SK-N-SH treated with all-trans-retinoic acid at 6 μM for 48 hours (cell line): ENCODE measurements at regions not wholly inside any gene's neighbourhood (a gene's known extent, or its start where the extent isn't known, plus 50 kb on each side); places are given as distances from the start of the nearest gene placed in this dataset.

ENCODE experiments used
- ATAC-seq: fragments of 200-7000 bp; cut with Tn5 transposase; 3 replicates; pipeline ENCODE4 v1.9.1; 2020; ENCODE audit warnings: mild to moderate bottlenecking, moderate library complexity
- ARNTL ChIP-seq: fragments of 450-650 bp; formaldehyde crosslinking; IDR thresholded peaks from 2 replicates; pipeline ENCODE4 v1.5.0; 2020; ENCODE audit warnings: low read depth, mild to moderate bottlenecking, moderate library complexity, borderline replicate concordance
- BACH2 ChIP-seq: fragments of 250-450 bp; sonication (Bioruptor Pico); IDR thresholded peaks from 2 replicates; pipeline ENCODE4 v1.9.0; 2021; ENCODE audit warnings: mild to moderate bottlenecking, borderline replicate concordance
- CSDC2 ChIP-seq: fragments of 250-450 bp; sonication (Bioruptor Pico); IDR thresholded peaks from 2 replicates; pipeline ENCODE4 v1.5.0; 2020; ENCODE audit warnings: mild to moderate bottlenecking, moderate library complexity
- ESRRG ChIP-seq: fragments of 250-450 bp; sonication (Bioruptor Pico); IDR thresholded peaks from 2 replicates; pipeline ENCODE4 v1.6.1; 2021; ENCODE audit warnings: mild to moderate bottlenecking
- GLIS3 ChIP-seq: fragments of 250-450 bp; sonication (Bioruptor Pico); IDR thresholded peaks from 2 replicates; pipeline ENCODE4 v1.5.0; 2020; ENCODE audit warnings: mild to moderate bottlenecking, moderate library complexity
- ISL1 ChIP-seq: fragments of 250-450 bp; sonication (Bioruptor Pico); IDR thresholded peaks from 2 replicates; pipeline ENCODE4 v2.1.2; 2022; ENCODE audit warnings: mild to moderate bottlenecking, moderate library complexity
- OSR1 ChIP-seq: fragments of 250-450 bp; sonication (Bioruptor Pico); IDR thresholded peaks from 2 replicates; pipeline ENCODE4 v1.8.0; 2022; ENCODE audit warnings: moderate library complexity, mild to moderate bottlenecking, inconsistent platforms
- PPARA ChIP-seq: fragments of 250-450 bp; sonication (Bioruptor Pico); IDR thresholded peaks from 2 replicates; pipeline ENCODE4 v1.5.0; 2020; ENCODE audit warnings: mild to moderate bottlenecking, borderline replicate concordance
- RARB ChIP-seq: fragments of 250-450 bp; sonication (Bioruptor Pico); IDR thresholded peaks from 2 replicates; pipeline ENCODE4 v1.8.0; 2021; ENCODE audit warnings: mild to moderate bottlenecking, moderate library complexity
- SNAI2 ChIP-seq: fragments of 250-450 bp; sonication (Bioruptor Pico); IDR thresholded peaks from 2 replicates; pipeline ENCODE4 v1.5.0; 2020; ENCODE audit warnings: mild to moderate bottlenecking, moderate library complexity
- TCF4 ChIP-seq: fragments of 250-450 bp; sonication (Bioruptor Pico); IDR thresholded peaks from 2 replicates; pipeline ENCODE4 v1.8.0; 2021; ENCODE audit warnings: mild to moderate bottlenecking, moderate library complexity, borderline replicate concordance
- TOX ChIP-seq: fragments of 250-450 bp; sonication (Bioruptor Pico); IDR thresholded peaks from 2 replicates; pipeline ENCODE4 v1.8.0; 2021; ENCODE audit warnings: mild to moderate bottlenecking, moderate library complexity, borderline replicate concordance
- ZC3H10 ChIP-seq: fragments of 250-450 bp; sonication (Bioruptor Pico); IDR thresholded peaks from 2 replicates; pipeline ENCODE4 v1.5.1; 2021; ENCODE audit warnings: mild to moderate bottlenecking, moderate library complexity
- ZFP3 ChIP-seq: fragments of 250-450 bp; sonication (Bioruptor Pico); IDR thresholded peaks from 2 replicates; pipeline ENCODE4 v1.5.0; 2020; ENCODE audit warnings: mild to moderate bottlenecking, moderate library complexity
- ZFP30 ChIP-seq: fragments of 450-650 bp; formaldehyde crosslinking; IDR thresholded peaks from 2 replicates; pipeline ENCODE4 v1.5.0; 2022; ENCODE audit warnings: mild to moderate bottlenecking, moderate library complexity
- ZNF565 ChIP-seq: fragments of 450-650 bp; formaldehyde crosslinking; conservative IDR thresholded peaks from 2 replicates; pipeline ENCODE4 v1.5.0; 2020; ENCODE audit warnings: low read depth, mild to moderate bottlenecking, moderate library complexity
- ZNF70 ChIP-seq: fragments of 450-650 bp; formaldehyde crosslinking; IDR thresholded peaks from 2 replicates; pipeline ENCODE4 v1.5.0; 2020; ENCODE audit warnings: mild to moderate bottlenecking, moderate library complexity
- ZNF8 ChIP-seq: fragments of 450-650 bp; formaldehyde crosslinking; IDR thresholded peaks from 2 replicates; pipeline ENCODE4 v1.5.0; 2020; ENCODE audit warnings: mild to moderate bottlenecking, moderate library complexity
- TF ChIP-seq, protein P1 (sequence below): fragments of 250-450 bp; sonication (Bioruptor Pico); IDR thresholded peaks from 2 replicates; pipeline ENCODE4 v1.5.1; 2020; ENCODE audit warnings: low read depth, mild to moderate bottlenecking, moderate library complexity
- TF ChIP-seq, protein P2 (sequence below): fragments of 250-450 bp; sonication (Bioruptor Pico); IDR thresholded peaks from 2 replicates; pipeline ENCODE4 v1.5.0; 2020; ENCODE audit warnings: mild to moderate bottlenecking, moderate library complexity
- TF ChIP-seq, protein P3 (sequence below): fragments of 250-450 bp; sonication (Bioruptor Pico); IDR thresholded peaks from 2 replicates; pipeline ENCODE4 v1.5.1; 2021; ENCODE audit warnings: mild to moderate bottlenecking, moderate library complexity
- TF ChIP-seq, protein P4 (sequence below): fragments of 250-450 bp; sonication (Bioruptor Pico); IDR thresholded peaks from 2 replicates; pipeline ENCODE4 v1.8.0; 2020; ENCODE audit warnings: mild to moderate bottlenecking, moderate library complexity, borderline replicate concordance

DNA sequence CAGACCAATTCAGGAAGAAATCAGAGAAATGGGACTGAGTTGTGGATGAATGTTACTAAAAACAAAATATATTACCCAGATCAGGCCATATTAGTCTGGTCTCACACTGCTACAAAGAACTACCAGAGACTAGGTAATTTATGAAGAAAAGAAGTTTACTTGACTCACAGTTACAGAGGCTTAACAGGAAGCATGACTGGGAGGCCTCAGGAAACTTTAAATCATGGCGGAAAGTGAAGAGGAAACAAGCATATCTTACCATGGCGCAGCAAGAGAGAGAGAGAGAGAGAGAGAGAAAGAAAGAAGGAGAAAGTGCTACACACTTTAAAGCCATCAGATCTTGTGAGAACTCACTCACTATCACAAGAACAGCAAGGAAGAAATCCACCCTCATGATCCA, 636.8 kb upstream of the GRM3 start:
- no peak for ATAC-seq
- no peak for TF ChIP-seq RARB (CRISPR knock-in tag)
- no peak for TF ChIP-seq ZNF8
- TF ChIP-seq ZFP30 (CRISPR knock-in tag) = no peak
- TF ChIP-seq TCF4 (CRISPR knock-in tag) = no peak
- TF ChIP-seq ESRRG (CRISPR knock-in tag) = no peak
- TF ChIP-seq, protein P1, sequence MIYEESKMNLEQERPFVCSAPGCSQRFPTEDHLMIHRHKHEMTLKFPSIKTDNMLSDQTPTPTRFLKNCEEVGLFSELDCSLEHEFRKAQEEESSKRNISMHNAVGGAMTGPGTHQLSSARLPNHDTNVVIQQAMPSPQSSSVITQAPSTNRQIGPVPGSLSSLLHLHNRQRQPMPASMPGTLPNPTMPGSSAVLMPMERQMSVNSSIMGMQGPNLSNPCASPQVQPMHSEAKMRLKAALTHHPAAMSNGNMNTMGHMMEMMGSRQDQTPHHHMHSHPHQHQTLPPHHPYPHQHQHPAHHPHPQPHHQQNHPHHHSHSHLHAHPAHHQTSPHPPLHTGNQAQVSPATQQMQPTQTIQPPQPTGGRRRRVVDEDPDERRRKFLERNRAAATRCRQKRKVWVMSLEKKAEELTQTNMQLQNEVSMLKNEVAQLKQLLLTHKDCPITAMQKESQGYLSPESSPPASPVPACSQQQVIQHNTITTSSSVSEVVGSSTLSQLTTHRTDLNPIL = no peak
- no peak for TF ChIP-seq BACH2
- TF ChIP-seq CSDC2 (CRISPR knock-in tag) = no peak
- no peak for TF ChIP-seq ARNTL (CRISPR knock-in tag)
- no peak for TF ChIP-seq TOX (CRISPR knock-in tag)
- no peak for TF ChIP-seq ZNF565 (CRISPR knock-in tag)
- no peak for TF ChIP-seq PPARA (CRISPR knock-in tag)
- no peak for TF ChIP-seq ZFP3 (CRISPR knock-in tag)
- TF ChIP-seq ZC3H10 (CRISPR knock-in tag) = no peak
- TF ChIP-seq, protein P2, sequence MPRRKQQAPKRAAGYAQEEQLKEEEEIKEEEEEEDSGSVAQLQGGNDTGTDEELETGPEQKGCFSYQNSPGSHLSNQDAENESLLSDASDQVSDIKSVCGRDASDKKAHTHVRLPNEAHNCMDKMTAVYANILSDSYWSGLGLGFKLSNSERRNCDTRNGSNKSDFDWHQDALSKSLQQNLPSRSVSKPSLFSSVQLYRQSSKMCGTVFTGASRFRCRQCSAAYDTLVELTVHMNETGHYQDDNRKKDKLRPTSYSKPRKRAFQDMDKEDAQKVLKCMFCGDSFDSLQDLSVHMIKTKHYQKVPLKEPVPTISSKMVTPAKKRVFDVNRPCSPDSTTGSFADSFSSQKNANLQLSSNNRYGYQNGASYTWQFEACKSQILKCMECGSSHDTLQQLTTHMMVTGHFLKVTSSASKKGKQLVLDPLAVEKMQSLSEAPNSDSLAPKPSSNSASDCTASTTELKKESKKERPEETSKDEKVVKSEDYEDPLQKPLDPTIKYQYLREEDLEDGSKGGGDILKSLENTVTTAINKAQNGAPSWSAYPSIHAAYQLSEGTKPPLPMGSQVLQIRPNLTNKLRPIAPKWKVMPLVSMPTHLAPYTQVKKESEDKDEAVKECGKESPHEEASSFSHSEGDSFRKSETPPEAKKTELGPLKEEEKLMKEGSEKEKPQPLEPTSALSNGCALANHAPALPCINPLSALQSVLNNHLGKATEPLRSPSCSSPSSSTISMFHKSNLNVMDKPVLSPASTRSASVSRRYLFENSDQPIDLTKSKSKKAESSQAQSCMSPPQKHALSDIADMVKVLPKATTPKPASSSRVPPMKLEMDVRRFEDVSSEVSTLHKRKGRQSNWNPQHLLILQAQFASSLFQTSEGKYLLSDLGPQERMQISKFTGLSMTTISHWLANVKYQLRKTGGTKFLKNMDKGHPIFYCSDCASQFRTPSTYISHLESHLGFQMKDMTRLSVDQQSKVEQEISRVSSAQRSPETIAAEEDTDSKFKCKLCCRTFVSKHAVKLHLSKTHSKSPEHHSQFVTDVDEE = no peak
- TF ChIP-seq, protein P3, sequence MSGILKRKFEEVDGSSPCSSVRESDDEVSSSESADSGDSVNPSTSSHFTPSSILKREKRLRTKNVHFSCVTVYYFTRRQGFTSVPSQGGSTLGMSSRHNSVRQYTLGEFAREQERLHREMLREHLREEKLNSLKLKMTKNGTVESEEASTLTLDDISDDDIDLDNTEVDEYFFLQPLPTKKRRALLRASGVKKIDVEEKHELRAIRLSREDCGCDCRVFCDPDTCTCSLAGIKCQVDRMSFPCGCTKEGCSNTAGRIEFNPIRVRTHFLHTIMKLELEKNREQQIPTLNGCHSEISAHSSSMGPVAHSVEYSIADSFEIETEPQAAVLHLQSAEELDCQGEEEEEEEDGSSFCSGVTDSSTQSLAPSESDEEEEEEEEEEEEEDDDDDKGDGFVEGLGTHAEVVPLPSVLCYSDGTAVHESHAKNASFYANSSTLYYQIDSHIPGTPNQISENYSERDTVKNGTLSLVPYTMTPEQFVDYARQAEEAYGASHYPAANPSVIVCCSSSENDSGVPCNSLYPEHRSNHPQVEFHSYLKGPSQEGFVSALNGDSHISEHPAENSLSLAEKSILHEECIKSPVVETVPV = no peak
- TF ChIP-seq ISL1 (CRISPR knock-in tag) = no peak
- TF ChIP-seq ZNF70 (CRISPR knock-in tag) = no peak
- no peak for TF ChIP-seq SNAI2 (CRISPR knock-in tag)
- no peak for TF ChIP-seq OSR1 (CRISPR knock-in tag)

DNA sequence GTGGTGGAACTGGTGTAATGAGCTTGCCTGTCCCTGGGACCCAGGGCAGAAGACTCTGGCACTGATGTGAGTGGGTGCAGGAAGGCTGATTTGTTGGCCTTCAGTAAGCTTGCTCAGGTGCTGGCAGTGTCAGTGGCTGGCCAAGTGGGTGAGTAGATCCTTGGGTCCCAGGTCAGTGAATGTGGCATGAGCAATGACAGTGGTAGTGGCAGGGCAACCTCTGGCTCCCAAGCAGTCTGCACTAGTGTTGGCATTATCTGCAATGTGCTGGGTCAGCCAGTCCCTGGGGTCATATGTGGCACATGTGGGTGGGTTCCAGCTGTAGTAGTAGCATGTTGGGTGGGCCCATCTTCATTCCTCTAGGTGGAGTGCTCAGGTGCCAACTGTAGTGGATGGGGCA, 640.9 kb upstream of the GRM3 start:
- TF ChIP-seq, protein P1 = no peak
- TF ChIP-seq RARB (CRISPR knock-in tag) (no peak), BACH2 (no peak), ZFP30 (CRISPR knock-in tag) (no peak), CSDC2 (CRISPR knock-in tag) (no peak), TOX (CRISPR knock-in tag) (no peak), ZC3H10 (CRISPR knock-in tag) (no peak), ISL1 (CRISPR knock-in tag) (no peak), GLIS3 (CRISPR knock-in tag) (no peak), SNAI2 (CRISPR knock-in tag) (no peak)
- TF ChIP-seq, protein P4, sequence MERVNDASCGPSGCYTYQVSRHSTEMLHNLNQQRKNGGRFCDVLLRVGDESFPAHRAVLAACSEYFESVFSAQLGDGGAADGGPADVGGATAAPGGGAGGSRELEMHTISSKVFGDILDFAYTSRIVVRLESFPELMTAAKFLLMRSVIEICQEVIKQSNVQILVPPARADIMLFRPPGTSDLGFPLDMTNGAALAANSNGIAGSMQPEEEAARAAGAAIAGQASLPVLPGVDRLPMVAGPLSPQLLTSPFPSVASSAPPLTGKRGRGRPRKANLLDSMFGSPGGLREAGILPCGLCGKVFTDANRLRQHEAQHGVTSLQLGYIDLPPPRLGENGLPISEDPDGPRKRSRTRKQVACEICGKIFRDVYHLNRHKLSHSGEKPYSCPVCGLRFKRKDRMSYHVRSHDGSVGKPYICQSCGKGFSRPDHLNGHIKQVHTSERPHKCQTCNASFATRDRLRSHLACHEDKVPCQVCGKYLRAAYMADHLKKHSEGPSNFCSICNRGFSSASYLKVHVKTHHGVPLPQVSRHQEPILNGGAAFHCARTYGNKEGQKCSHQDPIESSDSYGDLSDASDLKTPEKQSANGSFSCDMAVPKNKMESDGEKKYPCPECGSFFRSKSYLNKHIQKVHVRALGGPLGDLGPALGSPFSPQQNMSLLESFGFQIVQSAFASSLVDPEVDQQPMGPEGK (CRISPR knock-in tag) = no peak
- TF ChIP-seq, protein P3 = no peak
- TF ChIP-seq, all 23 proteins: peak for 0
- no peak for ATAC-seq
